NT2/D1 (cell line): ENCODE measurements at regions not wholly inside any gene's neighbourhood (a gene's known extent, or its start where the extent isn't known, plus 50 kb on each side); places are given as distances from the start of the nearest gene placed in this dataset.

Experiments
- DNase-seq: peaks from one replicate; pipeline ENCODE4 v3.0.0-alpha.2; 2011; ENCODE audit warnings: low read depth, low spot score
- H3K27me3 ChIP-seq: 2 replicates; pipeline ENCODE4 v1.6.0; 2011; ENCODE audit warnings: mild to moderate bottlenecking; ENCODE audit not compliant: insufficient read length, insufficient read depth
- H3K36me3 ChIP-seq: 2 replicates; pipeline ENCODE4 v1.6.1; 2011; ENCODE audit warnings: mild to moderate bottlenecking, low read length, mixed read lengths; ENCODE audit not compliant: insufficient read depth, insufficient read length
- H3K4me1 ChIP-seq: 2 replicates; pipeline ENCODE4 v1.5.1; 2011; ENCODE audit not compliant: insufficient read depth, insufficient read length
- H3K4me3 ChIP-seq: 2 replicates; pipeline ENCODE4 v1.5.1; 2011; ENCODE audit warnings: low read depth; ENCODE audit not compliant: insufficient read length
- H3K9ac ChIP-seq: 2 replicates; pipeline ENCODE4 v1.6.0; 2011; ENCODE audit warnings: low read depth; ENCODE audit not compliant: insufficient read length
- H3K9me3 ChIP-seq: 2 replicates; pipeline ENCODE4 v1.5.1; 2011; ENCODE audit warnings: mild to moderate bottlenecking, low read length; ENCODE audit not compliant: insufficient read depth
- SUZ12 ChIP-seq: IDR thresholded peaks from 2 replicates; pipeline ENCODE4 v1.6.1; 2011; ENCODE audit not compliant: insufficient read length, insufficient read depth; ENCODE audit errors: extremely low read depth
- YY1 ChIP-seq: IDR thresholded peaks from 2 replicates; pipeline ENCODE4 v1.6.1; 2011; ENCODE audit not compliant: insufficient read length, insufficient read depth
- ZNF274 ChIP-seq: IDR thresholded peaks from 2 replicates; pipeline ENCODE4 v1.6.1; 2011; ENCODE audit warnings: mild to moderate bottlenecking, low read depth, low read length

- Histone ChIP-seq H3K9me3 (peaks cover 10% of the 10 kb centered on the region; the same call in 1 of the 2 replicates), H3K27me3 (peaks cover 91% of the 10 kb centered on the region), H3K36me3 (no peaks in the 10 kb centered on the region), H3K4me3 (no peak overlapping the region), H3K9ac (no peak overlapping the region), H3K4me1 (no peaks in the 10 kb centered on the region)
- no peak for DNase-seq
- TF ChIP-seq SUZ12 (no peak), YY1 (no peak), ZNF274 (no peak)
Measured at GRCh38 chr22:22184277-22184807, 60.2 kb upstream of the VPREB1 start.

- no peak for DNase-seq
- H3K4me1 ChIP-seq, result no peaks in the 10 kb centered on the region
- H3K9ac ChIP-seq, result no peak overlapping the region
- no peak overlapping the region for H3K4me3 ChIP-seq
- H3K27me3 ChIP-seq, result peaks cover 99% of the 10 kb centered on the region
- H3K9me3 ChIP-seq, result peaks cover 10% of the 10 kb centered on the region; the same call in 1 of the 2 replicates
- H3K36me3 ChIP-seq, result no peaks in the 10 kb centered on the region
- no peak for TF ChIP-seq ZNF274
- no peak for TF ChIP-seq YY1
- TF ChIP-seq SUZ12, result no peak
Measured at GRCh38 chr22:22182990-22183264, 61.7 kb upstream of the VPREB1 start.

- Histone ChIP-seq H3K27me3 (peaks cover 99% of the 10 kb centered on the region), H3K9me3 (peaks cover 6% of the 10 kb centered on the region; the same call in 1 of the 2 replicates), H3K36me3 (no peaks in the 10 kb centered on the region), H3K4me1 (no peaks in the 10 kb centered on the region), H3K4me3 (no peak overlapping the region), H3K9ac (no peak overlapping the region)
- DNase-seq, result no peak
- TF ChIP-seq ZNF274 (no peak), YY1 (no peak), SUZ12 (no peak)
Measured at GRCh38 chr22:22182218-22182989, 62.2 kb upstream of the VPREB1 start.

- TF ChIP-seq ZNF274 (no peak), SUZ12 (no peak), YY1 (no peak)
- no peak for DNase-seq
- peaks cover 99% of the 10 kb centered on the region for H3K27me3 ChIP-seq
Measured at GRCh38 chr22:22181341-22181850, 63.2 kb upstream of the VPREB1 start.

GRCh38 chr22:22180738-22181285, 63.8 kb upstream of the VPREB1 start:
- Histone ChIP-seq H3K4me3 (no peak overlapping the region), H3K36me3 (no peaks in the 10 kb centered on the region), H3K4me1 (no peaks in the 10 kb centered on the region), H3K9me3 (no peaks in the 10 kb centered on the region), H3K27me3 (peaks cover 99% of the 10 kb centered on the region), H3K9ac (no peak overlapping the region)
- DNase-seq, result no peak
- TF ChIP-seq ZNF274, result no peak
- TF ChIP-seq SUZ12, result no peak
- no peak for TF ChIP-seq YY1

More at GRCh38 chr22:22181341-22181850, 63.2 kb upstream of the VPREB1 start:
- Histone ChIP-seq H3K9ac (no peak overlapping the region), H3K9me3 (no peaks in the 10 kb centered on the region), H3K4me3 (no peak overlapping the region), H3K36me3 (no peaks in the 10 kb centered on the region), H3K4me1 (no peaks in the 10 kb centered on the region)

- H3K4me3 ChIP-seq, result no peak overlapping the region
Measured at GRCh38 chr22:22179858-22180257, 64.7 kb upstream of the VPREB1 start.

GRCh38 chr22:22178992-22179391, 65.6 kb upstream of the VPREB1 start:
- TF ChIP-seq SUZ12, result no peak
- TF ChIP-seq ZNF274, result no peak
- no peak for TF ChIP-seq YY1
- Histone ChIP-seq H3K4me1 (no peaks in the 10 kb centered on the region), H3K9ac (no peak overlapping the region), H3K27me3 (peaks cover 84% of the 10 kb centered on the region), H3K36me3 (no peaks in the 10 kb centered on the region), H3K9me3 (no peaks in the 10 kb centered on the region), H3K4me3 (no peak overlapping the region)
- DNase-seq, result no peak

More at GRCh38 chr22:22179858-22180257, 64.7 kb upstream of the VPREB1 start:
- Histone ChIP-seq H3K36me3 (no peaks in the 10 kb centered on the region), H3K27me3 (peaks cover 92% of the 10 kb centered on the region), H3K9ac (no peak overlapping the region), H3K9me3 (no peaks in the 10 kb centered on the region), H3K4me1 (no peaks in the 10 kb centered on the region)
- TF ChIP-seq SUZ12 (no peak), ZNF274 (no peak), YY1 (no peak)
- DNase-seq, result no peak
